IMR-90 (cell line): ENCODE measurements at regions not wholly inside any gene's neighbourhood (a gene's known extent, or its start where the extent isn't known, plus 50 kb on each side); places are given as distances from the start of the nearest gene placed in this dataset.

Experiments
- ATAC-seq: fragments of 200-7000 bp; cut with Tn5 transposase; 2 replicates; pipeline ENCODE4 v1.9.1; 2020; ENCODE audit warnings: low read depth, mild to moderate bottlenecking, moderate library complexity
- BruUV-seq: library from RNA; stranded (reverse); fragments of 400-500 nt; replicated peaks from 2 replicates; lab custom pipeline; 2021; lab: Mats Ljungman, UMichigan
- CTCF ChIA-PET: fragments of 300-600 bp; formaldehyde crosslinking; extraction: SDS; loops from one replicate; lab custom pipeline; 2021; ENCODE audit warnings: antibody characterized with exemption; lab: Yijun Ruan, JAX
- POLR2A ChIA-PET: fragments of 300-600 bp; sonication (Branson Sonifier 250); formaldehyde crosslinking; loops from one replicate; lab custom pipeline; 2022; ENCODE audit warnings: antibody characterized with exemption; ENCODE audit not compliant: unreplicated experiment; lab: Charles Lee
- DNase-seq: peaks from one replicate; pipeline ENCODE4 v3.0.0; 2013
- H2AFZ ChIP-seq: replicated peaks from 2 replicates; pipeline ENCODE3; 2013; ENCODE audit warnings: low read length, mild to moderate bottlenecking; ENCODE audit not compliant: poor library complexity
- H2AK5ac ChIP-seq: 2 replicates; pipeline ENCODE4 v1.6.1; 2013; ENCODE audit warnings: low read depth, low read length, inconsistent platforms
- H2AK9ac ChIP-seq: replicated peaks from 2 replicates; pipeline ENCODE3; 2013; ENCODE audit warnings: mild to moderate bottlenecking, low read depth, low read length, moderate library complexity; ENCODE audit not compliant: poor library complexity
- H2BK120ac ChIP-seq: 2 replicates; pipeline ENCODE4 v1.6.1; 2013; ENCODE audit warnings: low read depth, low read length, inconsistent platforms
- H2BK15ac ChIP-seq: 3 replicates; pipeline ENCODE4 v1.6.1; 2013; ENCODE audit warnings: low read depth, low read length, inconsistent platforms
- H2BK20ac ChIP-seq: 2 replicates; pipeline ENCODE4 v1.6.1; 2013; ENCODE audit warnings: low read depth, mild to moderate bottlenecking, inconsistent platforms, low read length, moderate library complexity
- H2BK5ac ChIP-seq: 2 replicates; pipeline ENCODE4 v1.6.1; 2013; ENCODE audit warnings: mild to moderate bottlenecking, low read depth, low read length, inconsistent platforms; ENCODE audit not compliant: poor library complexity, severe bottlenecking
- H3K14ac ChIP-seq: replicated peaks from 2 replicates; pipeline ENCODE4 v1.6.1; 2013; ENCODE audit warnings: low read depth, low read length, inconsistent platforms
- H3K18ac ChIP-seq: 2 replicates; pipeline ENCODE4 v1.6.1; 2013; ENCODE audit warnings: low read depth, low read length, control low read depth
- H3K23ac ChIP-seq: 2 replicates; pipeline ENCODE4 v1.6.1; 2013; ENCODE audit warnings: low read depth, low read length, inconsistent platforms
- H3K27ac ChIP-seq: 2 replicates; pipeline ENCODE4 v1.5.1; 2013; ENCODE audit warnings: mild to moderate bottlenecking, control low read depth, low read length; ENCODE audit not compliant: insufficient read depth
- H3K27me3 ChIP-seq: 2 replicates; pipeline ENCODE4 v1.6.1; 2013; ENCODE audit warnings: low read length; ENCODE audit not compliant: control insufficient read depth, insufficient read depth
- H3K36me3 ChIP-seq: 2 replicates; pipeline ENCODE4 v1.6.1; 2013; ENCODE audit warnings: low read length, mixed read lengths; ENCODE audit not compliant: control insufficient read depth, insufficient read depth
- H3K4ac ChIP-seq: 2 replicates; pipeline ENCODE4 v1.6.1; 2013; ENCODE audit warnings: low read depth, low read length, inconsistent platforms
- H3K4me1 ChIP-seq: 2 replicates; pipeline ENCODE4 v1.6.1; 2013; ENCODE audit warnings: low read length, mixed read lengths; ENCODE audit not compliant: control insufficient read depth, insufficient read depth
- H3K4me2 ChIP-seq: 2 replicates; pipeline ENCODE4 v1.6.1; 2013; ENCODE audit warnings: low read depth, mild to moderate bottlenecking, control low read depth, low read length, moderate library complexity
- H3K4me3 ChIP-seq: 2 replicates; pipeline ENCODE4 v1.5.1; 2013; ENCODE audit warnings: low read depth, mild to moderate bottlenecking, control low read depth, low read length, moderate library complexity; ENCODE audit not compliant: insufficient read depth
- H3K56ac ChIP-seq: 2 replicates; pipeline ENCODE4 v1.6.1; 2013; ENCODE audit warnings: low read length, inconsistent platforms; ENCODE audit not compliant: insufficient read depth; ENCODE audit errors: extremely low read depth
- H3K79me1 ChIP-seq, 2 experiments: 2 replicates each; pipeline ENCODE4 v1.6.1; 2013; ENCODE audit warnings: low read length in 2 of 2, inconsistent platforms in 1 of 2, low read depth in 1 of 2
- H3K9ac ChIP-seq: 2 replicates; pipeline ENCODE4 v1.6.1; 2013; ENCODE audit warnings: low read depth, low read length, control low read depth
- H3K9me1 ChIP-seq: 2 replicates; pipeline ENCODE4 v1.6.1; 2013; ENCODE audit warnings: low read length, inconsistent platforms; ENCODE audit not compliant: insufficient read depth
- H3K9me3 ChIP-seq: 2 replicates; pipeline ENCODE4 v1.6.1; 2013; ENCODE audit warnings: low read length; ENCODE audit not compliant: control insufficient read depth, insufficient read depth
- H4K20me1 ChIP-seq: 2 replicates; pipeline ENCODE4 v1.6.1; 2013; ENCODE audit warnings: low read length, inconsistent platforms; ENCODE audit not compliant: insufficient read depth
- H4K5ac ChIP-seq: 2 replicates; pipeline ENCODE4 v1.6.1; 2013; ENCODE audit warnings: mild to moderate bottlenecking, low read depth, low read length, control low read depth
- H4K8ac ChIP-seq, 2 experiments: 2 replicates each; pipeline ENCODE4 v1.6.1; 2013; ENCODE audit warnings: low read depth in 2 of 2, low read length in 2 of 2, control low read depth in 1 of 2, inconsistent platforms in 1 of 2
- H4K91ac ChIP-seq: 2 replicates; pipeline ENCODE4 v1.6.1; 2013; ENCODE audit warnings: low read depth, low read length, inconsistent platforms; ENCODE audit not compliant: insufficient read depth
- BHLHE40 ChIP-seq: fragments of 150-350 bp; IDR thresholded peaks from 2 replicates; pipeline ENCODE4 v1.6.1; 2016; ENCODE audit warnings: mild to moderate bottlenecking, low read depth, low read length
- CEBPB ChIP-seq: IDR thresholded peaks from 2 replicates; pipeline ENCODE4 v1.6.1; 2012; ENCODE audit warnings: low read depth, low read length, improper control_type of control experiment
- MAFK ChIP-seq: IDR thresholded peaks from 2 replicates; pipeline ENCODE4 v1.6.1; 2012; ENCODE audit warnings: low read depth, low read length, improper control_type of control experiment
- MAZ ChIP-seq: IDR thresholded peaks from 2 replicates; pipeline ENCODE4 v1.6.1; 2012; ENCODE audit warnings: low read depth, mild to moderate bottlenecking, low read length, improper control_type of control experiment, moderate library complexity, borderline replicate concordance
- NFE2L2 ChIP-seq: fragments of 150-350 bp; IDR thresholded peaks from 2 replicates; pipeline ENCODE4 v1.6.1; 2016; ENCODE audit warnings: low read depth, mild to moderate bottlenecking, low read length
- POLR2A ChIP-seq: IDR thresholded peaks from 2 replicates; pipeline ENCODE4 v1.6.1; 2012; ENCODE audit warnings: mild to moderate bottlenecking, low read depth, low read length
- RAD21 ChIP-seq: IDR thresholded peaks from 2 replicates; pipeline ENCODE4 v1.6.1; 2012; ENCODE audit warnings: low read length, improper control_type of control experiment
- RCOR1 ChIP-seq: IDR thresholded peaks from 2 replicates; pipeline ENCODE4 v1.6.1; 2012; ENCODE audit warnings: mild to moderate bottlenecking, low read length, improper control_type of control experiment; ENCODE audit not compliant: insufficient replicate concordance
- RFX5 ChIP-seq: IDR thresholded peaks from 2 replicates; pipeline ENCODE4 v1.8.0; 2012; ENCODE audit warnings: low read depth, mild to moderate bottlenecking, low read length, moderate library complexity
- SMC3 ChIP-seq: fragments of 150-350 bp; IDR thresholded peaks from 2 replicates; pipeline ENCODE4 v1.6.1; 2016; ENCODE audit warnings: low read depth, mild to moderate bottlenecking, antibody characterized with exemption, low read length, moderate library complexity
- WGBS, 2 experiments: methylation state at CpG; one replicate each; pipeline versions ENCODE4 v1.1.5 to v1.1.7; 2013; ENCODE audit warnings: missing lambda C conversion rate in 2 of 2; ENCODE audit not compliant: insufficient read length in 1 of 2; ENCODE audit errors: extremely low coverage in 2 of 2; 5-methylcytosine and 5-hydroxymethylcytosine counted together
- dilution Hi-C: fragments of 300-500 bp; cut with HindIII; formaldehyde crosslinking; loops from one replicate; pipeline ENCODE4 v1.14.3; 2018; ENCODE audit warnings: low sequenced_read_pairs; ENCODE audit not compliant: unreplicated experiment
- in situ Hi-C: fragments of 300-500 bp; cut with MboI; formaldehyde crosslinking; loops from 3 replicates; pipeline ENCODE4 v1.14.3; 2019; ENCODE audit warnings: low sequenced_read_pairs, inconsistent platforms, mixed read lengths
- intact Hi-C: fragments of 100-400 bp; cut with micrococcal nuclease; formaldehyde crosslinking; loops from 2 replicates; pipeline ENCODE4 v1.10.0; 2022
- TF ChIP-seq, protein P1 (sequence below): fragments of 150-350 bp; IDR thresholded peaks from 2 replicates; pipeline ENCODE4 v1.6.1; 2017; ENCODE audit warnings: mild to moderate bottlenecking, antibody characterized with exemption, low read length, low read depth
- TF ChIP-seq, protein P2 (sequence below): conservative IDR thresholded peaks from 2 replicates; pipeline ENCODE4 v1.5.1; 2012; ENCODE audit warnings: mild to moderate bottlenecking, low read depth, low read length, improper control_type of control experiment
- TF ChIP-seq, protein P3 (sequence below): fragments of 150-350 bp; IDR thresholded peaks from 2 replicates; pipeline ENCODE4 v1.6.1; 2016; ENCODE audit warnings: low read depth, mild to moderate bottlenecking, low read length, moderate library complexity, borderline replicate concordance

DNA sequence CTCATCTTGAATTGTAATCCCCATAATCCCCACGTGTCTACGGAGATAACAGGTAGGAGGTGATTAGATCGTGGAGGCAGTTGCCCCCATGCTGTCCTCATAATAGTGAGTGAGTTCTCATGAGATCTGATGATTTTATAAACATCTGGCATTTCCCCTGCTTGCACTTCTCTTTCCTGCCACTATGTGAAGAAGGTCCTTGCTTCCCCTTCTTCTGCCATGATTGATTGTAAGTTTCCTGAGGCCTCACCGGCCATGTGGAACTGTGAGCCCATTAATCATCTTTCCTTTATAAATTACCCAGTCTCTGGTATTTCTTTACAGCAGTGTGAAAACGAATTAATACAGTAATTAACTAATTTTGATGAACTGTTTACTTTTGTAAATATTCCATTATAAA lies 582.5 kb downstream of the TSN start:
- Histone ChIP-seq H2AK9ac (no peak overlapping the region), H2AK5ac (no peak overlapping the region), H3K27ac (no peak overlapping the region), H4K91ac (no peak overlapping the region), H2BK20ac (no peak overlapping the region), H3K14ac (no peak overlapping the region), H2BK15ac (no peak overlapping the region), H4K8ac (no peak overlapping the region), H3K9me1 (no peaks in the 10 kb centered on the region), H3K4me2 (no peak overlapping the region), H3K23ac (no peak overlapping the region), H3K9me3 (peaks cover 10% of the 10 kb centered on the region; the same call in 1 of the 2 replicates), H3K27me3 (no peaks in the 10 kb centered on the region), H3K36me3 (no peaks in the 10 kb centered on the region), H3K4ac (no peak overlapping the region), H4K5ac (no peak overlapping the region), H3K4me3 (no peak overlapping the region), H3K4me1 (no peaks in the 10 kb centered on the region), H2BK5ac (no peak overlapping the region), H3K79me1 (no peaks in the 10 kb centered on the region), H2AFZ (no peak overlapping the region), H2BK120ac (no peak overlapping the region), H4K20me1 (no peaks in the 10 kb centered on the region), H3K56ac (no peak overlapping the region), H3K9ac (no peak overlapping the region), H3K18ac (no peak overlapping the region)
- ChIA-PET POLR2A (no interaction called here), CTCF (no interaction called here)
- dilution Hi-C loops (no loop called here), in situ Hi-C loops (no loop called here), intact Hi-C loops (no loop called here)
- DNase-seq (no peak), ATAC-seq (no peak)
- TF ChIP-seq, protein P1, sequence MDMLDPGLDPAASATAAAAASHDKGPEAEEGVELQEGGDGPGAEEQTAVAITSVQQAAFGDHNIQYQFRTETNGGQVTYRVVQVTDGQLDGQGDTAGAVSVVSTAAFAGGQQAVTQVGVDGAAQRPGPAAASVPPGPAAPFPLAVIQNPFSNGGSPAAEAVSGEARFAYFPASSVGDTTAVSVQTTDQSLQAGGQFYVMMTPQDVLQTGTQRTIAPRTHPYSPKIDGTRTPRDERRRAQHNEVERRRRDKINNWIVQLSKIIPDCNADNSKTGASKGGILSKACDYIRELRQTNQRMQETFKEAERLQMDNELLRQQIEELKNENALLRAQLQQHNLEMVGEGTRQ, result no peak
- TF ChIP-seq MAZ, result no peak
- TF ChIP-seq, protein P2, sequence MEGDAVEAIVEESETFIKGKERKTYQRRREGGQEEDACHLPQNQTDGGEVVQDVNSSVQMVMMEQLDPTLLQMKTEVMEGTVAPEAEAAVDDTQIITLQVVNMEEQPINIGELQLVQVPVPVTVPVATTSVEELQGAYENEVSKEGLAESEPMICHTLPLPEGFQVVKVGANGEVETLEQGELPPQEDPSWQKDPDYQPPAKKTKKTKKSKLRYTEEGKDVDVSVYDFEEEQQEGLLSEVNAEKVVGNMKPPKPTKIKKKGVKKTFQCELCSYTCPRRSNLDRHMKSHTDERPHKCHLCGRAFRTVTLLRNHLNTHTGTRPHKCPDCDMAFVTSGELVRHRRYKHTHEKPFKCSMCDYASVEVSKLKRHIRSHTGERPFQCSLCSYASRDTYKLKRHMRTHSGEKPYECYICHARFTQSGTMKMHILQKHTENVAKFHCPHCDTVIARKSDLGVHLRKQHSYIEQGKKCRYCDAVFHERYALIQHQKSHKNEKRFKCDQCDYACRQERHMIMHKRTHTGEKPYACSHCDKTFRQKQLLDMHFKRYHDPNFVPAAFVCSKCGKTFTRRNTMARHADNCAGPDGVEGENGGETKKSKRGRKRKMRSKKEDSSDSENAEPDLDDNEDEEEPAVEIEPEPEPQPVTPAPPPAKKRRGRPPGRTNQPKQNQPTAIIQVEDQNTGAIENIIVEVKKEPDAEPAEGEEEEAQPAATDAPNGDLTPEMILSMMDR, result no peak
- no peak for TF ChIP-seq RCOR1
- TF ChIP-seq MAFK, result no peak
- no peak for TF ChIP-seq POLR2A
- no peak for TF ChIP-seq RAD21
- no peak for TF ChIP-seq CEBPB
- no peak for TF ChIP-seq NFE2L2
- no peak for TF ChIP-seq BHLHE40
- no peak for TF ChIP-seq RFX5
- TF ChIP-seq, protein P3, sequence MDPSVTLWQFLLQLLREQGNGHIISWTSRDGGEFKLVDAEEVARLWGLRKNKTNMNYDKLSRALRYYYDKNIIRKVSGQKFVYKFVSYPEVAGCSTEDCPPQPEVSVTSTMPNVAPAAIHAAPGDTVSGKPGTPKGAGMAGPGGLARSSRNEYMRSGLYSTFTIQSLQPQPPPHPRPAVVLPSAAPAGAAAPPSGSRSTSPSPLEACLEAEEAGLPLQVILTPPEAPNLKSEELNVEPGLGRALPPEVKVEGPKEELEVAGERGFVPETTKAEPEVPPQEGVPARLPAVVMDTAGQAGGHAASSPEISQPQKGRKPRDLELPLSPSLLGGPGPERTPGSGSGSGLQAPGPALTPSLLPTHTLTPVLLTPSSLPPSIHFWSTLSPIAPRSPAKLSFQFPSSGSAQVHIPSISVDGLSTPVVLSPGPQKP, result no peak
- TF ChIP-seq SMC3, result no peak
- no TSS peak for BruUV-seq
- no CpG with 5 or more reads among the region's 5 CpGs for WGBS, 2 experiments
